ENCODE measurements at regions not wholly inside any gene's neighbourhood (a gene's known extent, or its start where the extent isn't known, plus 50 kb on each side); places are given as distances from the start of the nearest gene placed in this dataset.

GRCh38 chr14:25400607-25401206 lies 350.8 kb upstream of the STXBP6 start:
- no peak for TF ChIP-seq TAF1 (IDR thresholded peaks at IDR 0.05; ENCODE audit: low read depth)
- TF ChIP-seq EGR1 (IDR thresholded peaks at IDR 0.05), result no peak
- no peak for TF ChIP-seq EP300 (IDR thresholded peaks at IDR 0.05; ENCODE audit: borderline replicate concordance)
- no peak for TF ChIP-seq NFIC (IDR thresholded peaks at IDR 0.05)
- peak; percentile 70 for TF ChIP-seq RAD21 (IDR thresholded peaks at IDR 0.05; ENCODE audit: low read depth)
- TF ChIP-seq, protein P1, sequence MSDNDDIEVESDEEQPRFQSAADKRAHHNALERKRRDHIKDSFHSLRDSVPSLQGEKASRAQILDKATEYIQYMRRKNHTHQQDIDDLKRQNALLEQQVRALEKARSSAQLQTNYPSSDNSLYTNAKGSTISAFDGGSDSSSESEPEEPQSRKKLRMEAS (IDR thresholded peaks at IDR 0.05), result no peak
- TF ChIP-seq TEAD4 (IDR thresholded peaks at IDR 0.05), result no peak
